HG02943 (cell line): ENCODE measurements at regions not wholly inside any gene's neighbourhood (a gene's known extent, or its start where the extent isn't known, plus 50 kb on each side); places are given as distances from the start of the nearest gene placed in this dataset.
"Not testable (repeated sequence)": the region's sequence is repeated elsewhere in the genome, so short reads cannot be mapped to it uniquely, and the experiment has no call there.

ENCODE experiments used
- ATAC-seq: cut with Tn5 transposase; IDR thresholded peaks from one replicate; pipeline ENCODE4 v1.9.1; 2021; ENCODE audit warnings: mild to moderate bottlenecking, low read depth, moderate library complexity; ENCODE audit not compliant: unreplicated experiment

GRCh38 chr2:182630207-182630606, 85.8 kb upstream of the DNAJC10 start:
- ATAC-seq, result no peak

- no peak for ATAC-seq
Measured at GRCh38 chr2:182631299-182631698, 84.8 kb upstream of the DNAJC10 start.

- ATAC-seq, result no peak
Measured at GRCh38 chr2:182634386-182634785, 81.7 kb upstream of the DNAJC10 start.

GRCh38 chr2:182636699-182637098, 79.4 kb upstream of the DNAJC10 start:
- ATAC-seq, result no peak

GRCh38 chr2:182638667-182639066, 77.4 kb upstream of the DNAJC10 start:
- ATAC-seq, result no peak

GRCh38 chr2:182639971-182640370, 76.1 kb upstream of the DNAJC10 start:
- ATAC-seq, result no peak

- ATAC-seq, result peak; percentile 98
Measured at GRCh38 chr2:182642328-182642727, 73.7 kb upstream of the DNAJC10 start.

- no peak for ATAC-seq
Measured at GRCh38 chr2:182646763-182647498, 69.1 kb upstream of the DNAJC10 start.

GRCh38 chr2:182647499-182647787, 68.6 kb upstream of the DNAJC10 start:
- ATAC-seq, result no peak

GRCh38 chr2:182649316-182649715, 66.7 kb upstream of the DNAJC10 start:
- ATAC-seq, result no peak

- ATAC-seq, result no peak
Measured at GRCh38 chr2:182650704-182651103, 65.4 kb upstream of the DNAJC10 start.

GRCh38 chr2:182652326-182652725, 63.7 kb upstream of the DNAJC10 start:
- ATAC-seq, result no peak

- ATAC-seq, result no peak
Measured at GRCh38 chr2:182655750-182656149, 60.3 kb upstream of the DNAJC10 start.

GRCh38 chr2:182664212-182664611, 51.8 kb upstream of the DNAJC10 start:
- ATAC-seq, result no peak

GRCh38 chr2:182665500-182665899, 50.6 kb upstream of the DNAJC10 start:
- ATAC-seq, result not testable (repeated sequence)
